Heart right ventricle (tissue), 16 donors: ENCODE measurements at regions not wholly inside any gene's neighbourhood (a gene's known extent, or its start where the extent isn't known, plus 50 kb on each side); places are given as distances from the start of the nearest gene placed in this dataset.

Experiments used
- ATAC-seq, 8 donors: fragments of 200-7000 bp; cut with Tn5 transposase; one replicate each; pipeline ENCODE4 v1.9.1; 2020; ENCODE audit warnings: mild to moderate bottlenecking in 8 of 8, moderate library complexity in 8 of 8, moderate number of reproducible peaks in 1 of 8
- DNase-seq, 2 donors: peaks; one replicate each; pipeline ENCODE4 v3.0.0-alpha.2; 2020
- H3K27ac ChIP-seq, 10 donors: fragments of 200-600 bp; sonication (generic) in 2 of 10; one replicate each; pipeline versions ENCODE4 v1.5.0 to v1.8.0; 2020 to 2022; ENCODE audit warnings: mild to moderate bottlenecking in 3 of 10
- H3K27me3 ChIP-seq, 7 donors: fragments of 200-600 bp; one replicate each; pipeline ENCODE4 v1.8.0; 2021 to 2022; ENCODE audit warnings: mild to moderate bottlenecking in 2 of 7
- H3K36me3 ChIP-seq, 9 donors: fragments of 200-600 bp; sonication (generic) in 1 of 9; one replicate each; pipeline versions ENCODE4 v1.5.0 to v1.8.0; 2020 to 2022; ENCODE audit warnings: mild to moderate bottlenecking in 2 of 9
- H3K4me1 ChIP-seq, 9 donors: fragments of 200-600 bp; sonication (generic) in 1 of 9; one replicate each; pipeline versions ENCODE4 v1.5.0 to v1.8.0; 2020 to 2022; ENCODE audit warnings: mild to moderate bottlenecking in 4 of 9
- H3K4me3 ChIP-seq, 10 donors: fragments of 200-600 bp; sonication (generic) in 2 of 10; one replicate each; pipeline versions ENCODE4 v1.5.0 to v1.8.0; 2020 to 2022; ENCODE audit warnings: mild to moderate bottlenecking in 7 of 10, moderate library complexity in 2 of 10
- H3K9me3 ChIP-seq, 11 donors: fragments of 200-600 bp in 10 of 11; sonication (generic) in 2 of 11; one replicate each; pipeline versions ENCODE4 v1.5.0 to v1.8.0; 2013 to 2022; ENCODE audit warnings: mild to moderate bottlenecking in 2 of 11, control low read depth in 1 of 11, moderate library complexity in 1 of 11
- CTCF ChIP-seq, 9 donors: fragments of 200-600 bp; sonication (generic) in 2 of 9; IDR thresholded peaks; one replicate each; pipeline versions ENCODE4 v1.5.0 to v1.8.0; 2021 to 2022; ENCODE audit warnings: antibody characterized with exemption in 9 of 9, mild to moderate bottlenecking in 5 of 9, moderate library complexity in 1 of 9
- WGBS, 2 donors: extraction: QIAGEN DNeasy Blood & Tissue Kit; methylation state at CpG; one replicate each; pipeline ENCODE4 v1.1.7; 2013; ENCODE audit warnings: inconsistent platforms in 1 of 2; 5-methylcytosine and 5-hydroxymethylcytosine counted together
- intact Hi-C, 10 donors: fragments of 100-400 bp; cut with DNase I; formaldehyde crosslinking; loops; one replicate each; pipeline versions ENCODE4 v1.11.1 to v1.14.2; 2022
- donor health status: Arrhythmogenic right ventricular cardiomyopathy.
- donor health status: ischemic (EF 13 %, LVEDD 7.1; RV severe dilation, severe dysfunction).
- donor health status: healthy with polysubstance abuse.
- donor health status: DM: no; HTN: yes; CAD: no.
- donor health status: DM: no; HTN: no; CAD: no.
- donor health status: ischemic (EF 25% LVEDD 6.9; RV normal size, moderate dysfunction).
- donor health status: ischemic (EF 25% LVEDD 5.7; RV mildly dilated, moderate dysfunction).
- donor health status: healthy.
- donor health status: DM: yes; HTN: yes; CAD: no.
- donor health status: Ischemic cardiomyopathy.
- donor health status: ischemic (EF 35%, LVEDD 5.7; RV mildly dilated, moderate dysfunction).
- donor health status: nonischemic (EF 11% LVEDD 7.7; RV severe dilation, severe dysfunction).
- donor health status: DM: yes; HTN: yes; CAD: no.
- donor health status: PGD.
- donor health status: ischemic (EF 29% LVEDD 5.4; RV normal size, mild dysfunction).
- donor health status: nonischemic (EF 23%, LVEDD 6.1; RV moderate dilation, normal function).

- Histone ChIP-seq H3K4me1 (peaks cover 7 to 39% (median 21%) of the 10 kb centered on the region in 9 donors), H3K9me3 (no peaks in the 10 kb centered on the region), H3K36me3 (no peaks in the 10 kb centered on the region), H3K27ac (no peak overlapping the region), H3K27me3 (no peaks in the 10 kb centered on the region), H3K4me3 (no peak overlapping the region)
- ATAC-seq: no peak
- intact Hi-C loops: no loop called here
- WGBS, 2 donors: 95 to 96% methylated on average over 8 of the region's 8 CpGs
- DNase-seq: no peak
- no peak for TF ChIP-seq CTCF (IDR thresholded peaks at IDR 0.05)
These were observed 63.4 kb upstream of the PIM1 start for GRCh38 chr6:37106554-37106953.

- Histone ChIP-seq H3K27me3 (no peaks in the 10 kb centered on the region), H3K4me1 (peaks cover 7 to 35% (median 18%) of the 10 kb centered on the region in 9 donors), H3K4me3 (no peak overlapping the region), H3K9me3 (no peaks in the 10 kb centered on the region), H3K36me3 (no peaks in the 10 kb centered on the region), H3K27ac (no peak overlapping the region)
- DNase-seq: no peak
- WGBS, 2 donors: 69 to 73% methylated on average over 7 of the region's 7 CpGs
- ATAC-seq: no peak
- no peak for TF ChIP-seq CTCF (IDR thresholded peaks at IDR 0.05)
- intact Hi-C loops: no loop called here
These were observed 62.9 kb upstream of the PIM1 start for GRCh38 chr6:37106982-37107491.

- Histone ChIP-seq H3K36me3 (no peaks in the 10 kb centered on the region), H3K4me3 (no peak overlapping the region), H3K27ac (no peak overlapping the region), H3K4me1 (peaks cover 0 to 8% (median 0%) of the 10 kb centered on the region in 9 donors), H3K9me3 (no peaks in the 10 kb centered on the region), H3K27me3 (no peaks in the 10 kb centered on the region)
- DNase-seq (no peak), ATAC-seq (peak in 1 of 8 donors; percentile 27)
- WGBS, 2 donors: 77 to 80% methylated on average over 13 of the region's 13 CpGs
- TF ChIP-seq CTCF (IDR thresholded peaks at IDR 0.05): no peak
- intact Hi-C loops: no loop called here
These were observed 60.0 kb upstream of the PIM1 start for GRCh38 chr6:37109714-37110499.

DNA sequence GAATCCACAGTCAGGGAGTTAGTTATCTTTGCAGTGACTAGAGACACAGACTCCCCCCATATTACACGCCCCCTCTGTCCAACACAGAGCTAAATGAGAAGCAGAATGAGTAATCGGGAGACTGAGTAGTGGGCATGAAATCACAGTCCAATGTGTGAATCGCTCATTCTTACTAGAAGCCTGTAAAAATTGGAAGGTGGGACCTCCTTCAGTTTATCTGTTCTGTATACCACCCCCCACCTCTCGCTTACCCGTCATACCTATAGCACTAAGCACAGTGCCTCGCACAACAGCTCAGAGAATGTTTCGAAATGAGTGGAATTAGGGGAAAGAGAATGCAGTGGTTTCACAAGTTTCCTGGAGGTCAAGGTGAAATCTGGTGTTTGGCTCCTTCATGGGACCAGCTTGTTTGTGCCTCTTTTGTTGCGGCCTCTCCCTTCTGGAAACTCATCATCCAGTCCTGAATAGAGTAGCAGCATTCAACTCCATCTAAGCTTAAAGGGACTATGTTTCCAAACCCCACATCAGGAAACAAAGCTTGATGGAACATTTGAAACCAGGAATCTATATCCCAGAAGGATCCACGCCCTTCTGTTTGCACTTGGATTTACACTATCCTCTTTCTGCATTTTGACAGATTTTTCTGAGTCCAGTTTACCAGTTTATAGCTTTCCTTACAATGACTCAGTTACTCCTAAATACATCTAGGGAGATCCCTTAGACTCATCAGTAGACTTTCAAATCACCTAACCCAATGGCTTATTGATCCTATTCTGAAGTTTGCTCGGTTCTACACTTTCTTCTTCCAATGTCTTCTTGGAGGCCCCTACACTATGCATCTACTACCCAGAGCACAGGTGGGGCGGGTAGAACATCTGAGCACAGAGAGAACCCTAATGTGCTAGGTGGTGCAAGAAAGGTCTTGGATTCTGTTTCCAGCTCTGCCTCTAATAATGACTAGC is 59.2 kb upstream of the PIM1 start:
- Histone ChIP-seq H3K9me3 (no peaks in the 10 kb centered on the region), H3K36me3 (no peaks in the 10 kb centered on the region), H3K4me1 (peaks cover 0 to 8% (median 0%) of the 10 kb centered on the region in 9 donors), H3K27ac (no peak overlapping the region), H3K27me3 (no peaks in the 10 kb centered on the region), H3K4me3 (no peak overlapping the region)
- DNase-seq (no peak), ATAC-seq (no peak)
- intact Hi-C loops: no loop called here
- 82 to 87% methylated on average over 11 of the region's 11 CpGs for WGBS, 2 donors
- TF ChIP-seq CTCF (IDR thresholded peaks at IDR 0.05): no peak
